Ovary (tissue), 3 donors: ENCODE measurements at regions not wholly inside any gene's neighbourhood (a gene's known extent, or its start where the extent isn't known, plus 50 kb on each side); places are given as distances from the start of the nearest gene placed in this dataset.

Experiments
- POLR2A ChIP-seq: fragments of 450-650 bp; IDR thresholded peaks from one replicate; pipeline ENCODE4 v1.6.1; 2017; ENCODE audit warnings: antibody characterized with exemption, mild to moderate bottlenecking, moderate library complexity
- TF ChIP-seq, protein P1 (sequence below), 3 donors: fragments of 450-650 bp in 2 of 3; fragments of 200-600 bp in 1 of 3; IDR thresholded peaks; one replicate each; pipeline versions ENCODE4 v1.5.1 to v1.8.0; 2016 to 2022; ENCODE audit warnings: antibody characterized with exemption in 3 of 3, mild to moderate bottlenecking in 1 of 3
- donor health status: DM: no; HTN: no; CAD: no.

DNA sequence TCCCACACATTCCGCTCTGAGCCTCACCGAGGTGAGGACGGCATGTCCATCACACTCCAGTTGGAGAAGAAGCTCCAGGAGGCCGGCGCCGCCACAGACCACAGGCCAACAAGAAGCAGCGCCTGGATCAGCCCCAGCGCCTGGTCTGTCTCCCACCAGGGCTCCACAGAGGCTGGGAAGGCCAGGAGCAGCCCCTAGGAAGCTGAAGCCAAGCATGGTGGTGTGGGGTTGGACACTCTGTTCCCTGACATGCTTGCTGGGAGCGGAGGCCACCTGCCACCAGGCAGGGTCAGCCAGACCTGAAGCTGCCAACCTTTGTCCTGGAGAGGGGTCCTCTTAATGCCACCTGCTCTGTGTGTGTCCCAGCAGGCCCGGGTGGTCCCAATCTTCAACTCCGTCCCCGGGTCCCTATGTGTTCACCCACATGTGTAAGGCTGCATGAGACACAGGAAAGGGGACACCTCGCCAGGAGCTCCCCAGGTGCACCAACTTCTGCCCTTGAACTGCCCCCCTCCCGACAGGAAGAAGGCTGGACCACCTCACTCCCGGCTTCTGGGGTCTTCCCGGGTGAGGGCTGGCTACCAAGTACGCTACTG lies 140.1 kb upstream of the PPP1R26 start:
- no peak for TF ChIP-seq POLR2A
- TF ChIP-seq, protein P1, sequence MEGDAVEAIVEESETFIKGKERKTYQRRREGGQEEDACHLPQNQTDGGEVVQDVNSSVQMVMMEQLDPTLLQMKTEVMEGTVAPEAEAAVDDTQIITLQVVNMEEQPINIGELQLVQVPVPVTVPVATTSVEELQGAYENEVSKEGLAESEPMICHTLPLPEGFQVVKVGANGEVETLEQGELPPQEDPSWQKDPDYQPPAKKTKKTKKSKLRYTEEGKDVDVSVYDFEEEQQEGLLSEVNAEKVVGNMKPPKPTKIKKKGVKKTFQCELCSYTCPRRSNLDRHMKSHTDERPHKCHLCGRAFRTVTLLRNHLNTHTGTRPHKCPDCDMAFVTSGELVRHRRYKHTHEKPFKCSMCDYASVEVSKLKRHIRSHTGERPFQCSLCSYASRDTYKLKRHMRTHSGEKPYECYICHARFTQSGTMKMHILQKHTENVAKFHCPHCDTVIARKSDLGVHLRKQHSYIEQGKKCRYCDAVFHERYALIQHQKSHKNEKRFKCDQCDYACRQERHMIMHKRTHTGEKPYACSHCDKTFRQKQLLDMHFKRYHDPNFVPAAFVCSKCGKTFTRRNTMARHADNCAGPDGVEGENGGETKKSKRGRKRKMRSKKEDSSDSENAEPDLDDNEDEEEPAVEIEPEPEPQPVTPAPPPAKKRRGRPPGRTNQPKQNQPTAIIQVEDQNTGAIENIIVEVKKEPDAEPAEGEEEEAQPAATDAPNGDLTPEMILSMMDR (IDR thresholded peaks at IDR 0.05), result no peak
